Neural progenitor cell (in vitro differentiated cells): ENCODE measurements at regions not wholly inside any gene's neighbourhood (a gene's known extent, or its start where the extent isn't known, plus 50 kb on each side); places are given as distances from the start of the nearest gene placed in this dataset.

Source experiments
- DNase-seq: peaks from one replicate; pipeline ENCODE4 v3.0.0-alpha.2; 2016; ENCODE audit warnings: low spot score
- H2AFZ ChIP-seq: fragments of 200-600 bp; sonication (generic); replicated peaks from 2 replicates; pipeline ENCODE4 v1.6.1; 2016; ENCODE audit warnings: antibody characterized with exemption
- H3F3A ChIP-seq: fragments of 200-600 bp; sonication (generic); 2 replicates; pipeline ENCODE4 v1.6.1; 2016; ENCODE audit warnings: antibody characterized with exemption, low read depth
- H3K27ac ChIP-seq: fragments of 200-600 bp; sonication (generic); 2 replicates; pipeline ENCODE4 v1.5.1; 2016; ENCODE audit warnings: mild to moderate bottlenecking
- H3K27me3 ChIP-seq: fragments of 200-600 bp; sonication (generic); 2 replicates; pipeline ENCODE4 v1.6.1; 2016; ENCODE audit warnings: mild to moderate bottlenecking, moderate library complexity
- H3K36me3 ChIP-seq: fragments of 200-600 bp; sonication (generic); 2 replicates; pipeline ENCODE4 v1.5.1; 2016
- H3K4me1 ChIP-seq: fragments of 200-600 bp; sonication (generic); 2 replicates; pipeline ENCODE4 v1.6.1; 2016; ENCODE audit warnings: mixed run types
- H3K4me2 ChIP-seq: fragments of 200-600 bp; sonication (generic); 2 replicates; pipeline ENCODE4 v1.6.1; 2016
- H3K4me3 ChIP-seq: fragments of 200-600 bp; sonication (generic); 2 replicates; pipeline ENCODE4 v1.5.1; 2016
- H3K79me2 ChIP-seq: fragments of 200-600 bp; sonication (generic); 2 replicates; pipeline ENCODE4 v1.6.1; 2016; ENCODE audit warnings: low read depth
- H3K9ac ChIP-seq: fragments of 200-600 bp; sonication (generic); 2 replicates; pipeline ENCODE4 v1.6.1; 2016
- H3K9me3 ChIP-seq: fragments of 200-600 bp; sonication (generic); 2 replicates; pipeline ENCODE4 v1.5.1; 2016; ENCODE audit warnings: low read depth
- H4K20me1 ChIP-seq: fragments of 200-600 bp; sonication (generic); 2 replicates; pipeline ENCODE4 v1.6.1; 2016; ENCODE audit warnings: low read depth
- H3K27ac Mint-ChIP-seq: 3 replicates; pipeline ENCODE4 v1.8.0; 2021; ENCODE audit warnings: mixed read lengths
- H3K27me3 Mint-ChIP-seq: 2 replicates; pipeline ENCODE4 v1.8.0; 2022; ENCODE audit warnings: low read depth, mild to moderate bottlenecking, inconsistent platforms, moderate library complexity, mixed read lengths; ENCODE audit not compliant: insufficient read depth
- H3K36me3 Mint-ChIP-seq: 3 replicates; pipeline ENCODE4 v1.8.0; 2021; ENCODE audit warnings: mixed read lengths
- H3K4me1 Mint-ChIP-seq: 3 replicates; pipeline ENCODE4 v1.8.0; 2021; ENCODE audit warnings: mixed read lengths
- H3K4me3 Mint-ChIP-seq: 3 replicates; pipeline ENCODE4 v1.8.0; 2021; ENCODE audit warnings: mild to moderate bottlenecking, moderate library complexity, mixed read lengths
- H3K9me3 Mint-ChIP-seq: 3 replicates; pipeline ENCODE4 v1.8.0; 2020; ENCODE audit warnings: mixed read lengths
- EZH2 ChIP-seq: fragments of 200-600 bp; sonication (generic); IDR thresholded peaks from 2 replicates; pipeline ENCODE4 v1.6.1; 2017; ENCODE audit warnings: antibody characterized with exemption, mild to moderate bottlenecking, moderate library complexity
- EZH2phosphoT487 ChIP-seq: fragments of 200-600 bp; sonication (generic); IDR thresholded peaks from 2 replicates; pipeline ENCODE4 v1.6.1; 2017; ENCODE audit warnings: antibody characterized with exemption
- TF ChIP-seq, protein P1 (sequence below): fragments of 200-600 bp; sonication (generic); IDR thresholded peaks from 2 replicates; pipeline ENCODE4 v1.5.1; 2017; ENCODE audit warnings: antibody characterized with exemption, mild to moderate bottlenecking

DNA sequence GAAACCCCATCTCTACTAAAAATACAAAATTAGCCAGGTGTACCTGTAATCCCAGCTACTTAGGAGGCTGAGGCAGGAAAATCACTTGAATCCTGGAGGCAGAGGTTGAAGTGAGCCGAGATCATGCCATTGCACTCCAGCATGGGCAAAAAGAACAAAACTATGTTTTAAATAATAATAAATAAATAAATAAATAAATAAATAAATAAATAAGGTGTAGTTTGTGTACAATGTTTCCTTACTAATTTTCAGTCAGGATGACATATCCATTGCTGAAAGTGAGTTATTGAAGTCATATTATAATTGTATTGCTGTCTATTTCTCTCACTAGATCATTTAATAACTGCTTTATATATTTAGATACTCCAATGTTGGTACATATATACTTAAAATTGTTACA, 581.5 kb upstream of the DAB2 start:
- no peak for DNase-seq
- Mint-ChIP-seq H3K27me3 (no peaks in the 10 kb centered on the region), H3K9me3 (peaks cover 3% of the 10 kb centered on the region), H3K4me1 (no peaks in the 10 kb centered on the region), H3K27ac (no peak overlapping the region), H3K4me3 (no peak overlapping the region), H3K36me3 (no peaks in the 10 kb centered on the region)
- TF ChIP-seq, protein P1, sequence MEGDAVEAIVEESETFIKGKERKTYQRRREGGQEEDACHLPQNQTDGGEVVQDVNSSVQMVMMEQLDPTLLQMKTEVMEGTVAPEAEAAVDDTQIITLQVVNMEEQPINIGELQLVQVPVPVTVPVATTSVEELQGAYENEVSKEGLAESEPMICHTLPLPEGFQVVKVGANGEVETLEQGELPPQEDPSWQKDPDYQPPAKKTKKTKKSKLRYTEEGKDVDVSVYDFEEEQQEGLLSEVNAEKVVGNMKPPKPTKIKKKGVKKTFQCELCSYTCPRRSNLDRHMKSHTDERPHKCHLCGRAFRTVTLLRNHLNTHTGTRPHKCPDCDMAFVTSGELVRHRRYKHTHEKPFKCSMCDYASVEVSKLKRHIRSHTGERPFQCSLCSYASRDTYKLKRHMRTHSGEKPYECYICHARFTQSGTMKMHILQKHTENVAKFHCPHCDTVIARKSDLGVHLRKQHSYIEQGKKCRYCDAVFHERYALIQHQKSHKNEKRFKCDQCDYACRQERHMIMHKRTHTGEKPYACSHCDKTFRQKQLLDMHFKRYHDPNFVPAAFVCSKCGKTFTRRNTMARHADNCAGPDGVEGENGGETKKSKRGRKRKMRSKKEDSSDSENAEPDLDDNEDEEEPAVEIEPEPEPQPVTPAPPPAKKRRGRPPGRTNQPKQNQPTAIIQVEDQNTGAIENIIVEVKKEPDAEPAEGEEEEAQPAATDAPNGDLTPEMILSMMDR, result no peak
- TF ChIP-seq EZH2 (no peak), EZH2phosphoT487 (no peak)
- Histone ChIP-seq H3K27me3 (no peaks in the 10 kb centered on the region), H2AFZ (no peak overlapping the region), H3K4me3 (no peak overlapping the region), H3K9ac (no peak overlapping the region), H3K9me3 (no peaks in the 10 kb centered on the region), H3K27ac (no peak overlapping the region), H3F3A (no peaks in the 10 kb centered on the region), H3K36me3 (no peaks in the 10 kb centered on the region), H4K20me1 (no peaks in the 10 kb centered on the region), H3K4me1 (no peaks in the 10 kb centered on the region), H3K4me2 (no peak overlapping the region), H3K79me2 (no peaks in the 10 kb centered on the region)

GRCh38 chr5:40001796-40002195, 577.0 kb upstream of the DAB2 start:
- DNase-seq, result no peak
- H3K4me1 Mint-ChIP-seq, result no peaks in the 10 kb centered on the region
- no peak overlapping the region for H3K4me3 Mint-ChIP-seq
- no peak overlapping the region for H3K27ac Mint-ChIP-seq
- Histone ChIP-seq H4K20me1 (no peaks in the 10 kb centered on the region), H3K9ac (no peak overlapping the region), H3K9me3 (no peaks in the 10 kb centered on the region), H2AFZ (no peak overlapping the region), H3K79me2 (no peaks in the 10 kb centered on the region), H3F3A (no peaks in the 10 kb centered on the region), H3K4me2 (no peak overlapping the region), H3K27me3 (no peaks in the 10 kb centered on the region), H3K4me1 (no peaks in the 10 kb centered on the region), H3K27ac (no peak overlapping the region), H3K36me3 (no peaks in the 10 kb centered on the region), H3K4me3 (no peak overlapping the region)
- H3K27me3 Mint-ChIP-seq, result peaks cover 2% of the 10 kb centered on the region
- TF ChIP-seq EZH2phosphoT487, result no peak
- TF ChIP-seq, protein P1, result no peak
- no peak for TF ChIP-seq EZH2
- H3K36me3 Mint-ChIP-seq, result no peaks in the 10 kb centered on the region
- H3K9me3 Mint-ChIP-seq, result peaks cover 2% of the 10 kb centered on the region

DNA sequence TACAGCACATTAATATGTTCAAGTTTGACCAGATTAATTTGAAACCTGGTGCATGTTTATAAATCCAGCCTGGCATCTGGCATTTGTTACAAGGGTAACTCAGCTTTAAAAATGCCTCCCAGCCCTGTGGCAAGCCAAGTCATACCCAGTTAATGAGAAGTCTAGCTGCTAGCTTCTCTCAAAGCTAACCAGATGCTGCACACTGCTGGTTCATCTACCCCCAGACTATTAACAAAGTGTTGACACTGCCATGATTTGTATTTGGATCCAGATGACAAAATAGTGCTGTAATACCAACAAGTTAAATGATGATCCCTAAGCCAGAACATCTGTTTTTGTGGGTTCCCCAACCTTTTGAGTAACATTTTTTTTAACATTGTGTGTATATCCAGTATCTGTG, 573.7 kb upstream of the DAB2 start:
- no peak for DNase-seq
- no peak overlapping the region for H3K4me3 Mint-ChIP-seq
- H3K9ac ChIP-seq, result no peak overlapping the region
- H3K4me1 ChIP-seq, result no peaks in the 10 kb centered on the region
- no peaks in the 10 kb centered on the region for H3K79me2 ChIP-seq
- H3K4me2 ChIP-seq, result no peak overlapping the region
- H3K36me3 ChIP-seq, result no peaks in the 10 kb centered on the region
- H3K27me3 Mint-ChIP-seq, result peaks cover 2% of the 10 kb centered on the region
- H3F3A ChIP-seq, result no peaks in the 10 kb centered on the region
- H3K4me3 ChIP-seq, result no peak overlapping the region
- no peaks in the 10 kb centered on the region for H3K27me3 ChIP-seq
- no peaks in the 10 kb centered on the region for H3K9me3 Mint-ChIP-seq
- no peak for TF ChIP-seq EZH2phosphoT487
- TF ChIP-seq, protein P1, result no peak
- no peak for TF ChIP-seq EZH2
- H3K4me1 Mint-ChIP-seq, result no peaks in the 10 kb centered on the region
- no peak overlapping the region for H2AFZ ChIP-seq
- H3K9me3 ChIP-seq, result no peaks in the 10 kb centered on the region
- no peak overlapping the region for H3K27ac Mint-ChIP-seq
- no peaks in the 10 kb centered on the region for H4K20me1 ChIP-seq
- H3K27ac ChIP-seq, result no peak overlapping the region
- H3K36me3 Mint-ChIP-seq, result no peaks in the 10 kb centered on the region

DNA sequence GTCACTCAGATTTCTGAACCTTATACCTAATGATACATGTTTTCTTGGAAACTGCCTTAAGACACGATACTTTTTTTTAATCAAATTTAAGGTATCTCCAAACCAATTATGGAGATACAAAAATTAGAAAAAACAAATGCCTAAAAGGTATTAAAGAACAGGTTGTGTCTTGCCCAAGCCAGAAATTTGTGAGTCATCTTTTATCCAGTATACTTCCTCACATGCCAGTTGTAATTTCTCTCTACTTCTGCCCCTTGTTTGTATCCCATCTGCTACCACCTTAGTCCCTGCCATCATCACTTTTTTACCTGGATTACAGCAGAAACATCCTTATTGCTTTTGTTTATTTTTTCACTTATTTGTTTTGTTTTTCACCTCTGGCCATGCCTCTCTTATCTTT, 571.2 kb upstream of the DAB2 start:
- Histone ChIP-seq H3K4me2 (no peak overlapping the region), H3K9ac (no peak overlapping the region), H3K4me3 (no peak overlapping the region), H2AFZ (no peak overlapping the region), H3K79me2 (no peaks in the 10 kb centered on the region), H3F3A (no peaks in the 10 kb centered on the region), H3K36me3 (no peaks in the 10 kb centered on the region), H3K4me1 (no peaks in the 10 kb centered on the region), H3K27ac (no peak overlapping the region), H3K9me3 (no peaks in the 10 kb centered on the region), H3K27me3 (no peaks in the 10 kb centered on the region), H4K20me1 (no peaks in the 10 kb centered on the region)
- Mint-ChIP-seq H3K36me3 (no peaks in the 10 kb centered on the region), H3K27ac (no peak overlapping the region), H3K9me3 (no peaks in the 10 kb centered on the region), H3K4me3 (no peak overlapping the region), H3K4me1 (no peaks in the 10 kb centered on the region), H3K27me3 (peaks cover 2% of the 10 kb centered on the region)
- TF ChIP-seq EZH2 (no peak), EZH2phosphoT487 (no peak)
- TF ChIP-seq, protein P1, result no peak
- no peak for DNase-seq
